HG03457 (cell line): ENCODE measurements at regions not wholly inside any gene's neighbourhood (a gene's known extent, or its start where the extent isn't known, plus 50 kb on each side); places are given as distances from the start of the nearest gene placed in this dataset.
A peak's percentile ranks its signal among the peaks of the same experiment; 100 is the strongest.

Experiments
- ATAC-seq: cut with Tn5 transposase; IDR thresholded peaks from one replicate; pipeline ENCODE4 v1.9.1; 2021; ENCODE audit warnings: moderate number of reproducible peaks; ENCODE audit not compliant: unreplicated experiment

- ATAC-seq = peak; percentile 38
These were observed 136.8 kb upstream of the ID2 start for GRCh38 chr2:8544786-8545694.

- ATAC-seq = no peak
These were observed 135.9 kb upstream of the ID2 start for GRCh38 chr2:8545695-8546611.

- no peak for ATAC-seq
These were observed 135.1 kb upstream of the ID2 start for GRCh38 chr2:8546612-8547283.

- no peak for ATAC-seq
These were observed 134.4 kb upstream of the ID2 start for GRCh38 chr2:8547284-8548064.

GRCh38 chr2:8548065-8548618 is 133.7 kb upstream of the ID2 start:
- no peak for ATAC-seq

GRCh38 chr2:8548619-8549150 is 133.2 kb upstream of the ID2 start:
- no peak for ATAC-seq

- no peak for ATAC-seq
These were observed 132.5 kb upstream of the ID2 start for GRCh38 chr2:8549273-8549922.

GRCh38 chr2:8549942-8550341 is 131.9 kb upstream of the ID2 start:
- ATAC-seq = no peak

GRCh38 chr2:8550481-8550880 is 131.4 kb upstream of the ID2 start:
- ATAC-seq = no peak

- no peak for ATAC-seq
These were observed 130.8 kb upstream of the ID2 start for GRCh38 chr2:8550937-8551621.

- ATAC-seq = no peak
These were observed 130.2 kb upstream of the ID2 start for GRCh38 chr2:8551622-8552074.

GRCh38 chr2:8552293-8552801 is 129.5 kb upstream of the ID2 start:
- ATAC-seq = no peak

- no peak for ATAC-seq
These were observed 128.2 kb upstream of the ID2 start for GRCh38 chr2:8553643-8554042.

- no peak for ATAC-seq
These were observed 127.5 kb upstream of the ID2 start for GRCh38 chr2:8554296-8554806.

- ATAC-seq = no peak
These were observed 126.3 kb upstream of the ID2 start for GRCh38 chr2:8555543-8555942.

GRCh38 chr2:8558096-8558495 is 123.8 kb upstream of the ID2 start:
- no peak for ATAC-seq

- ATAC-seq = no peak
These were observed 122.9 kb upstream of the ID2 start for GRCh38 chr2:8558956-8559355.

- no peak for ATAC-seq
These were observed 122.1 kb upstream of the ID2 start for GRCh38 chr2:8559805-8560204.
